ENCODE measurements at regions not wholly inside any gene's neighbourhood (a gene's known extent, or its start where the extent isn't known, plus 50 kb on each side); places are given as distances from the start of the nearest gene placed in this dataset.

GRCh38 chr14:37650356-37651037 is 55.1 kb downstream of the TTC6 start:
- no peaks in the 10 kb centered on the region for H3K36me3 Mint-ChIP-seq (ENCODE audit: low read depth, unreplicated experiment)
- no peaks in the 10 kb centered on the region for H3K27me3 ChIP-seq (ENCODE audit: insufficient read depth, low read length)

GRCh38 chr14:37652042-37652441 is 56.6 kb downstream of the TTC6 start:
- peaks cover 4% of the 10 kb centered on the region for H3K4me1 Mint-ChIP-seq (ENCODE audit: low read depth, unreplicated experiment)
- Histone ChIP-seq H3K9ac (ENCODE audit: low read length) (no peak overlapping the region), H3K9me3 (ENCODE audit: insufficient read depth, low read depth, low read length) (no peaks in the 10 kb centered on the region), H3K4me2 (ENCODE audit: low read length) (no peak overlapping the region), H3K27ac (ENCODE audit: low read depth, low read length) (no peak overlapping the region), H2AFZ (ENCODE audit: low read depth, low read length) (no peak overlapping the region), H3K4me3 (ENCODE audit: insufficient read depth, low read depth, low read length) (no peak overlapping the region), H3K36me3 (ENCODE audit: insufficient read depth, low read length) (no peaks in the 10 kb centered on the region), H3K4me1 (ENCODE audit: insufficient read depth, low read length) (peaks cover 6% of the 10 kb centered on the region), H3K27me3 (ENCODE audit: insufficient read depth, low read length) (no peaks in the 10 kb centered on the region), H4K20me1 (ENCODE audit: insufficient read depth, low read length) (no peaks in the 10 kb centered on the region), H3K79me2 (ENCODE audit: insufficient read depth, low read length) (no peaks in the 10 kb centered on the region)
- no peaks in the 10 kb centered on the region for H3K9me3 Mint-ChIP-seq (ENCODE audit: unreplicated experiment)
- H3K27ac Mint-ChIP-seq (ENCODE audit: unreplicated experiment), result no peak overlapping the region
- no peaks in the 10 kb centered on the region for H3K36me3 Mint-ChIP-seq (ENCODE audit: low read depth, unreplicated experiment)
- DNase-seq (ENCODE audit: low read depth) (no peak), FAIRE-seq (no peak)
- H3K27me3 Mint-ChIP-seq (ENCODE audit: low read depth, unreplicated experiment), result no peaks in the 10 kb centered on the region
- H3K4me3 Mint-ChIP-seq (ENCODE audit: unreplicated experiment), result no peak overlapping the region
- TF ChIP-seq CTCF (IDR thresholded peaks at IDR 0.05; ENCODE audit: insufficient read depth, low read depth, low read length) (no peak), EZH2 (IDR thresholded peaks at IDR 0.05; ENCODE audit: insufficient read depth, low read length) (no peak)

More at GRCh38 chr14:37650356-37651037, 55.1 kb downstream of the TTC6 start:
- H3K9me3 ChIP-seq (ENCODE audit: insufficient read depth, low read depth, low read length), result no peaks in the 10 kb centered on the region
- H3K4me2 ChIP-seq (ENCODE audit: low read length), result no peak overlapping the region
- no peak overlapping the region for H2AFZ ChIP-seq (ENCODE audit: low read depth, low read length)
- Mint-ChIP-seq H3K27ac (ENCODE audit: unreplicated experiment) (no peak overlapping the region), H3K27me3 (ENCODE audit: low read depth, unreplicated experiment) (no peaks in the 10 kb centered on the region), H3K4me1 (ENCODE audit: low read depth, unreplicated experiment) (peaks cover 3% of the 10 kb centered on the region), H3K9me3 (ENCODE audit: unreplicated experiment) (no peaks in the 10 kb centered on the region), H3K4me3 (ENCODE audit: unreplicated experiment) (no peak overlapping the region)
- H3K27ac ChIP-seq (ENCODE audit: low read depth, low read length), result no peak overlapping the region
- no peak overlapping the region for H3K4me3 ChIP-seq (ENCODE audit: insufficient read depth, low read depth, low read length)
- H3K9ac ChIP-seq (ENCODE audit: low read length), result no peak overlapping the region
- TF ChIP-seq CTCF (IDR thresholded peaks at IDR 0.05; ENCODE audit: insufficient read depth, low read depth, low read length) (no peak), EZH2 (IDR thresholded peaks at IDR 0.05; ENCODE audit: insufficient read depth, low read length) (no peak)
- no peaks in the 10 kb centered on the region for H3K79me2 ChIP-seq (ENCODE audit: insufficient read depth, low read length)
- DNase-seq (ENCODE audit: low read depth) (no peak), FAIRE-seq (no peak)
- peaks cover 5% of the 10 kb centered on the region for H3K4me1 ChIP-seq (ENCODE audit: insufficient read depth, low read length)
- no peaks in the 10 kb centered on the region for H3K36me3 ChIP-seq (ENCODE audit: insufficient read depth, low read length)
- H4K20me1 ChIP-seq (ENCODE audit: insufficient read depth, low read length), result no peaks in the 10 kb centered on the region

- Mint-ChIP-seq H3K4me3 (ENCODE audit: unreplicated experiment) (no peak overlapping the region), H3K4me1 (ENCODE audit: low read depth, unreplicated experiment) (peaks cover 4% of the 10 kb centered on the region), H3K27me3 (ENCODE audit: low read depth, unreplicated experiment) (no peaks in the 10 kb centered on the region), H3K36me3 (ENCODE audit: low read depth, unreplicated experiment) (no peaks in the 10 kb centered on the region), H3K9me3 (ENCODE audit: unreplicated experiment) (no peaks in the 10 kb centered on the region), H3K27ac (ENCODE audit: unreplicated experiment) (no peak overlapping the region)
- H3K79me2 ChIP-seq (ENCODE audit: insufficient read depth, low read length), result no peaks in the 10 kb centered on the region
- FAIRE-seq (peak; percentile 64), DNase-seq (ENCODE audit: low read depth) (peak; percentile 23)
- H3K27me3 ChIP-seq (ENCODE audit: insufficient read depth, low read length), result no peaks in the 10 kb centered on the region
- H3K36me3 ChIP-seq (ENCODE audit: insufficient read depth, low read length), result no peaks in the 10 kb centered on the region
- no peaks in the 10 kb centered on the region for H3K9me3 ChIP-seq (ENCODE audit: insufficient read depth, low read depth, low read length)
- no peak overlapping the region for H3K4me3 ChIP-seq (ENCODE audit: insufficient read depth, low read depth, low read length)
- H3K9ac ChIP-seq (ENCODE audit: low read length), result no peak overlapping the region
- TF ChIP-seq CTCF (IDR thresholded peaks at IDR 0.05; ENCODE audit: insufficient read depth, low read depth, low read length) (no peak), EZH2 (IDR thresholded peaks at IDR 0.05; ENCODE audit: insufficient read depth, low read length) (no peak)
- H3K4me2 ChIP-seq (ENCODE audit: low read length), result peak overlapping the region; percentile 41
- H4K20me1 ChIP-seq (ENCODE audit: insufficient read depth, low read length), result no peaks in the 10 kb centered on the region
- H3K4me1 ChIP-seq (ENCODE audit: insufficient read depth, low read length), result peaks cover 6% of the 10 kb centered on the region
- H3K27ac ChIP-seq (ENCODE audit: low read depth, low read length), result no peak overlapping the region
- no peak overlapping the region for H2AFZ ChIP-seq (ENCODE audit: low read depth, low read length)
Observed at GRCh38 chr14:37655418-37655817, 60.0 kb downstream of the TTC6 start.

All from astrocyte (in vitro differentiated cells and primary cell).